ENCODE measurements at regions not wholly inside any gene's neighbourhood (a gene's known extent, or its start where the extent isn't known, plus 50 kb on each side); places are given as distances from the start of the nearest gene placed in this dataset.

DNA sequence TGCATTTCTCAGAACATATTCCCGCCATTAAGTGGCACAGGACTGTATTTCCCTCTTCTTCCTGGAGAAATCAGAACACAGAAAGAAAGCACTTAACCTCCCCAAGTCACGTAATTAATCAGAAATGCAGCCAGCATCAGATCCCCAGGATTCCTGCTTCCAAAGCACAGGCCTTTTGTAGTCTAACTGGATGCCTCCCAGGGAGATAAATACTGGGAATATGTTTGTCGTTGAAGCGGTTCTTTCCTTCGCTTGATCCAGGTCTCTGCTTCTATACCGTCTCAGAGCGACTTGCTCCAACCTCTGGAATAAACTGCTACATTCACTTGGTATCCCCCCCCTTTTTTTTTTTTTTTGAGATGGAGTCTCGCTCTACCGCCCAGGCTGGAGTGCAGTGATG lies 198.6 kb downstream of the KBTBD8 start:
- Histone ChIP-seq H3K27me3 (ENCODE audit: insufficient read depth, low read depth, low read length) (no peaks in the 10 kb centered on the region), H3K4me2 (ENCODE audit: low read length) (no peak overlapping the region), H3K9ac (ENCODE audit: low read length) (no peak overlapping the region), H3K9me2 (ENCODE audit: insufficient read depth, low read length) (no peaks in the 10 kb centered on the region), H3K27ac (ENCODE audit: low read length) (peak overlapping the region; percentile 33), H4K20me1 (ENCODE audit: insufficient read depth) (no peaks in the 10 kb centered on the region), H3K9me3 (ENCODE audit: low read length) (no peaks in the 10 kb centered on the region), H3K79me2 (replicated peaks; ENCODE audit: insufficient read depth, low read length) (no peaks in the 10 kb centered on the region), H3K4me3 (ENCODE audit: low read length) (no peak overlapping the region), H3K36me3 (ENCODE audit: insufficient read depth, low read length) (no peaks in the 10 kb centered on the region), H2AFZ (ENCODE audit: low read depth, low read length) (no peak overlapping the region), H3F3A (ENCODE audit: insufficient read depth, low read length, poor library complexity, severe bottlenecking) (no peaks in the 10 kb centered on the region)
- TF ChIP-seq, protein P1, sequence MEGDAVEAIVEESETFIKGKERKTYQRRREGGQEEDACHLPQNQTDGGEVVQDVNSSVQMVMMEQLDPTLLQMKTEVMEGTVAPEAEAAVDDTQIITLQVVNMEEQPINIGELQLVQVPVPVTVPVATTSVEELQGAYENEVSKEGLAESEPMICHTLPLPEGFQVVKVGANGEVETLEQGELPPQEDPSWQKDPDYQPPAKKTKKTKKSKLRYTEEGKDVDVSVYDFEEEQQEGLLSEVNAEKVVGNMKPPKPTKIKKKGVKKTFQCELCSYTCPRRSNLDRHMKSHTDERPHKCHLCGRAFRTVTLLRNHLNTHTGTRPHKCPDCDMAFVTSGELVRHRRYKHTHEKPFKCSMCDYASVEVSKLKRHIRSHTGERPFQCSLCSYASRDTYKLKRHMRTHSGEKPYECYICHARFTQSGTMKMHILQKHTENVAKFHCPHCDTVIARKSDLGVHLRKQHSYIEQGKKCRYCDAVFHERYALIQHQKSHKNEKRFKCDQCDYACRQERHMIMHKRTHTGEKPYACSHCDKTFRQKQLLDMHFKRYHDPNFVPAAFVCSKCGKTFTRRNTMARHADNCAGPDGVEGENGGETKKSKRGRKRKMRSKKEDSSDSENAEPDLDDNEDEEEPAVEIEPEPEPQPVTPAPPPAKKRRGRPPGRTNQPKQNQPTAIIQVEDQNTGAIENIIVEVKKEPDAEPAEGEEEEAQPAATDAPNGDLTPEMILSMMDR (IDR thresholded peaks at IDR 0.05; ENCODE audit: poor library complexity, severe bottlenecking) = no peak
- no peak for TF ChIP-seq TAF1 (IDR thresholded peaks at IDR 0.05; ENCODE audit: low read depth)
- no peak for TF ChIP-seq EP300 (conservative IDR thresholded peaks at IDR 0.05; ENCODE audit: poor library complexity, severe bottlenecking)
- TF ChIP-seq MXI1 (conservative IDR thresholded peaks at IDR 0.05; ENCODE audit: poor library complexity, severe bottlenecking) = no peak
- TF ChIP-seq POLR2AphosphoS5 (IDR thresholded peaks at IDR 0.05) = peak; percentile 54
- TF ChIP-seq EZH2 (IDR thresholded peaks at IDR 0.05; ENCODE audit: borderline replicate concordance, insufficient read depth, low read length, poor library complexity, severe bottlenecking) = no peak
- no peak for TF ChIP-seq SMC3 (conservative IDR thresholded peaks at IDR 0.05; ENCODE audit: poor library complexity)
- no peak for TF ChIP-seq RAD21 (conservative IDR thresholded peaks at IDR 0.05)
- TF ChIP-seq, protein P2, sequence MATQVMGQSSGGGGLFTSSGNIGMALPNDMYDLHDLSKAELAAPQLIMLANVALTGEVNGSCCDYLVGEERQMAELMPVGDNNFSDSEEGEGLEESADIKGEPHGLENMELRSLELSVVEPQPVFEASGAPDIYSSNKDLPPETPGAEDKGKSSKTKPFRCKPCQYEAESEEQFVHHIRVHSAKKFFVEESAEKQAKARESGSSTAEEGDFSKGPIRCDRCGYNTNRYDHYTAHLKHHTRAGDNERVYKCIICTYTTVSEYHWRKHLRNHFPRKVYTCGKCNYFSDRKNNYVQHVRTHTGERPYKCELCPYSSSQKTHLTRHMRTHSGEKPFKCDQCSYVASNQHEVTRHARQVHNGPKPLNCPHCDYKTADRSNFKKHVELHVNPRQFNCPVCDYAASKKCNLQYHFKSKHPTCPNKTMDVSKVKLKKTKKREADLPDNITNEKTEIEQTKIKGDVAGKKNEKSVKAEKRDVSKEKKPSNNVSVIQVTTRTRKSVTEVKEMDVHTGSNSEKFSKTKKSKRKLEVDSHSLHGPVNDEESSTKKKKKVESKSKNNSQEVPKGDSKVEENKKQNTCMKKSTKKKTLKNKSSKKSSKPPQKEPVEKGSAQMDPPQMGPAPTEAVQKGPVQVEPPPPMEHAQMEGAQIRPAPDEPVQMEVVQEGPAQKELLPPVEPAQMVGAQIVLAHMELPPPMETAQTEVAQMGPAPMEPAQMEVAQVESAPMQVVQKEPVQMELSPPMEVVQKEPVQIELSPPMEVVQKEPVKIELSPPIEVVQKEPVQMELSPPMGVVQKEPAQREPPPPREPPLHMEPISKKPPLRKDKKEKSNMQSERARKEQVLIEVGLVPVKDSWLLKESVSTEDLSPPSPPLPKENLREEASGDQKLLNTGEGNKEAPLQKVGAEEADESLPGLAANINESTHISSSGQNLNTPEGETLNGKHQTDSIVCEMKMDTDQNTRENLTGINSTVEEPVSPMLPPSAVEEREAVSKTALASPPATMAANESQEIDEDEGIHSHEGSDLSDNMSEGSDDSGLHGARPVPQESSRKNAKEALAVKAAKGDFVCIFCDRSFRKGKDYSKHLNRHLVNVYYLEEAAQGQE (IDR thresholded peaks at IDR 0.05; ENCODE audit: borderline replicate concordance) = peak; percentile 99

DNA sequence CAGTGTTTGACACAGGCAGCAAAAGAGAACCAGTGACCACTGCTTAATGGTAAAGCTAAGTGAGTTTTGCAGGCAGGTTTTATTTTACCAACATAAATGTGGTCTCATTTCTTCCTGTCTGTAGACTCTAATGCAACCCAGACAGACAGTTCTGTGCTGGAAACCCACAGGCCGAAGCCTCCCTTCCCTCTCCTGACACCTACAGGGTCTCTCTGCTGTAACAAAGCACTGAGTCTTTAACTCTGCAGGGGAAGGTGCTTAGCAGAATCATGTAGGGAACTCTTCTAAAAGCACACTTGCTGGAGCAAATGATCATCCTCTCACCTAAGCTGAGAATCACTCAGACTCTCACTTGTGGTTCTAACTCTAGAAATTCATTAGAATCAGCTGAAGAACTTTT lies 200.3 kb downstream of the KBTBD8 start:
- Histone ChIP-seq H3K9ac (ENCODE audit: low read length) (no peak overlapping the region), H3K4me2 (ENCODE audit: low read length) (no peak overlapping the region), H3K9me3 (ENCODE audit: low read length) (no peaks in the 10 kb centered on the region), H3K79me2 (replicated peaks; ENCODE audit: insufficient read depth, low read length) (no peaks in the 10 kb centered on the region), H4K20me1 (ENCODE audit: insufficient read depth) (no peaks in the 10 kb centered on the region), H3K36me3 (ENCODE audit: insufficient read depth, low read length) (no peaks in the 10 kb centered on the region), H3K4me3 (ENCODE audit: low read length) (no peak overlapping the region), H3K27ac (ENCODE audit: low read length) (no peak overlapping the region), H2AFZ (ENCODE audit: low read depth, low read length) (no peak overlapping the region), H3K27me3 (ENCODE audit: insufficient read depth, low read depth, low read length) (no peaks in the 10 kb centered on the region), H3F3A (ENCODE audit: insufficient read depth, low read length, poor library complexity, severe bottlenecking) (no peaks in the 10 kb centered on the region), H3K9me2 (ENCODE audit: insufficient read depth, low read length) (no peaks in the 10 kb centered on the region)
- no peak for TF ChIP-seq RAD21 (conservative IDR thresholded peaks at IDR 0.05)
- no peak for TF ChIP-seq SMC3 (conservative IDR thresholded peaks at IDR 0.05; ENCODE audit: poor library complexity)
- TF ChIP-seq, protein P2 (IDR thresholded peaks at IDR 0.05; ENCODE audit: borderline replicate concordance) = no peak
- no peak for TF ChIP-seq MXI1 (conservative IDR thresholded peaks at IDR 0.05; ENCODE audit: poor library complexity, severe bottlenecking)
- no peak for TF ChIP-seq EZH2 (IDR thresholded peaks at IDR 0.05; ENCODE audit: borderline replicate concordance, insufficient read depth, low read length, poor library complexity, severe bottlenecking)

Measured in neural cell (in vitro differentiated cells).